Sigmoid colon (tissue), 4 donors: ENCODE measurements at regions not wholly inside any gene's neighbourhood (a gene's known extent, or its start where the extent isn't known, plus 50 kb on each side); places are given as distances from the start of the nearest gene placed in this dataset.

ENCODE experiments used
- CTCF ChIP-seq, 4 experiments: fragments of 450-650 bp in 3 of 4; fragments of 200-600 bp in 1 of 4; IDR thresholded peaks; one replicate each; pipeline ENCODE4 v1.5.1; 2016 to 2019; ENCODE audit warnings: antibody characterized with exemption in 4 of 4, mild to moderate bottlenecking in 3 of 4, moderate library complexity in 2 of 4
- POLR2A ChIP-seq, 2 donors: fragments of 450-650 bp; IDR thresholded peaks; one replicate each; pipeline ENCODE4 v1.6.1; 2016; ENCODE audit warnings: antibody characterized with exemption in 2 of 2, mild to moderate bottlenecking in 2 of 2, moderate library complexity in 2 of 2
- POLR2AphosphoS5 ChIP-seq, 4 donors: sonication (generic); formaldehyde crosslinking; IDR thresholded peaks; one replicate each; pipeline ENCODE4 v1.6.1; 2017; ENCODE audit warnings: antibody characterized with exemption in 4 of 4

- TF ChIP-seq CTCF (IDR thresholded peaks at IDR 0.05), result no peak
- no peak for TF ChIP-seq POLR2A (IDR thresholded peaks at IDR 0.05)
- peak in 2 of 4 donors; percentile 48 to 64 for TF ChIP-seq POLR2AphosphoS5 (IDR thresholded peaks at IDR 0.05)
These were observed 1004.4 kb upstream of the CDH2 start for GRCh38 chr18:29181151-29181901.
